Tibial artery (tissue), 4 donors: ENCODE measurements at regions not wholly inside any gene's neighbourhood (a gene's known extent, or its start where the extent isn't known, plus 50 kb on each side); places are given as distances from the start of the nearest gene placed in this dataset.
A peak's percentile ranks its signal among the peaks of the same experiment; 100 is the strongest.

Experiments used
- DNase-seq, 2 donors: peaks; one replicate each; pipeline ENCODE4 v3.0.0-alpha.2; 2019
- H3K27ac ChIP-seq, 2 donors: fragments of 200-600 bp; sonication (generic) in 1 of 2; 1 replicate in 1 of 2; 2 replicates in 1 of 2; pipeline ENCODE4 v1.5.1; 2018 to 2019; ENCODE audit warnings: mild to moderate bottlenecking in 1 of 2
- H3K27me3 ChIP-seq, 2 donors: fragments of 200-600 bp; sonication (generic) in 1 of 2; one replicate each; pipeline versions ENCODE4 v1.5.1 to v1.6.0; 2016 to 2019
- H3K36me3 ChIP-seq, 3 donors: fragments of 200-600 bp; sonication (generic) in 2 of 3; one replicate each; pipeline ENCODE4 v1.5.1; 2016 to 2019; ENCODE audit warnings: mild to moderate bottlenecking in 2 of 3
- H3K4me1 ChIP-seq, 4 donors: fragments of 200-600 bp; sonication (generic) in 2 of 4; 1 replicate in 3 of 4; 2 replicates in 1 of 4; pipeline ENCODE4 v1.5.1; 2016 to 2019
- H3K4me3 ChIP-seq, 2 donors: fragments of 200-600 bp; sonication (generic) in 1 of 2; 1 replicate in 1 of 2; 2 replicates in 1 of 2; pipeline ENCODE4 v1.5.1; 2018 to 2019; ENCODE audit warnings: mild to moderate bottlenecking in 2 of 2
- H3K9me3 ChIP-seq, 3 donors: fragments of 200-600 bp; sonication (generic) in 1 of 3; one replicate each; pipeline ENCODE4 v1.5.1; 2016 to 2019
- CTCF ChIP-seq, 2 experiments: fragments of 200-600 bp in 1 of 2; fragments of 450-650 bp in 1 of 2; IDR thresholded peaks; one replicate each; pipeline ENCODE4 v1.5.1; 2017 to 2019; ENCODE audit warnings: antibody characterized with exemption in 2 of 2, mild to moderate bottlenecking in 1 of 2, moderate library complexity in 1 of 2
- intact Hi-C: fragments of 100-400 bp; cut with DNase I; formaldehyde crosslinking; loops from one replicate; pipeline ENCODE4 v1.15.0; 2023; ENCODE audit warnings: low total_unique reads

- Histone ChIP-seq H3K9me3 (no peaks in the 10 kb centered on the region), H3K4me3 (peak overlapping the region in 1 of 2 donors; percentile 18), H3K36me3 (no peaks in the 10 kb centered on the region), H3K27ac (no peak overlapping the region), H3K4me1 (peaks cover 0 to 19% (median 9%) of the 10 kb centered on the region in 4 donors), H3K27me3 (no peaks in the 10 kb centered on the region)
- no peak for DNase-seq
- TF ChIP-seq CTCF (IDR thresholded peaks at IDR 0.05): peak; percentile 64 to 83
- intact Hi-C loops: loop anchor here (2.0 to 10.0 kb wide), 2 partner anchors 244 to 368 kb away; no protein-coding TSS in a partner anchor
These were observed 82.7 kb downstream of the PLCE1 start for GRCh38 chr10:94076325-94076841.

- no peaks in the 10 kb centered on the region for H3K9me3 ChIP-seq
- no peak for TF ChIP-seq CTCF (IDR thresholded peaks at IDR 0.05)
- intact Hi-C loops: loop anchor here (2.0 to 10.0 kb wide), 2 partner anchors 244 to 368 kb away; no protein-coding TSS in a partner anchor
- H3K4me3 ChIP-seq: no peak overlapping the region
- no peaks in the 10 kb centered on the region for H3K36me3 ChIP-seq
- no peak overlapping the region for H3K27ac ChIP-seq
- no peaks in the 10 kb centered on the region for H3K27me3 ChIP-seq
- no peak for DNase-seq
- H3K4me1 ChIP-seq: peaks cover 0 to 19% (median 9%) of the 10 kb centered on the region in 4 donors
These were observed 83.3 kb downstream of the PLCE1 start for GRCh38 chr10:94077042-94077441.

GRCh38 chr10:94080108-94080507, 86.4 kb downstream of the PLCE1 start:
- H3K4me1 ChIP-seq: peaks cover 0 to 35% (median 12%) of the 10 kb centered on the region in 4 donors
- DNase-seq: no peak
- TF ChIP-seq CTCF (IDR thresholded peaks at IDR 0.05): no peak
- H3K4me3 ChIP-seq: no peak overlapping the region
- H3K27me3 ChIP-seq: no peaks in the 10 kb centered on the region
- intact Hi-C loops: loop anchor here (10.0 kb wide), 1 partner anchor 135 kb away; no protein-coding TSS in a partner anchor
- H3K9me3 ChIP-seq: no peaks in the 10 kb centered on the region
- H3K27ac ChIP-seq: no peak overlapping the region
- H3K36me3 ChIP-seq: no peaks in the 10 kb centered on the region

GRCh38 chr10:94083662-94084265, 90.0 kb downstream of the PLCE1 start:
- intact Hi-C loops: loop anchor here (10.0 kb wide), 1 partner anchor 131 kb away; no protein-coding TSS in a partner anchor
- Histone ChIP-seq H3K27me3 (no peaks in the 10 kb centered on the region), H3K9me3 (no peaks in the 10 kb centered on the region), H3K4me1 (peaks cover 0 to 31% (median 9%) of the 10 kb centered on the region in 4 donors), H3K27ac (peak overlapping the region in 1 of 2 donors; percentile 58), H3K4me3 (no peak overlapping the region), H3K36me3 (no peaks in the 10 kb centered on the region)
- TF ChIP-seq CTCF (IDR thresholded peaks at IDR 0.05): no peak
- no peak for DNase-seq

- Histone ChIP-seq H3K27ac (peak overlapping the region in 1 of 2 donors; percentile 58), H3K36me3 (no peaks in the 10 kb centered on the region), H3K4me1 (peaks cover 0 to 31% (median 13%) of the 10 kb centered on the region in 4 donors), H3K27me3 (no peaks in the 10 kb centered on the region), H3K9me3 (no peaks in the 10 kb centered on the region), H3K4me3 (no peak overlapping the region)
- no peak for TF ChIP-seq CTCF (IDR thresholded peaks at IDR 0.05)
- no peak for DNase-seq
- intact Hi-C loops: loop anchor here (10.0 kb wide), 1 partner anchor 130 kb away; no protein-coding TSS in a partner anchor
These were observed 90.6 kb downstream of the PLCE1 start for GRCh38 chr10:94084344-94084743.
